CD4-positive, alpha-beta T cell treated with Interleukin-6 at 100 ng/mL for 8 hours (primary cell): ENCODE measurements at regions not wholly inside any gene's neighbourhood (a gene's known extent, or its start where the extent isn't known, plus 50 kb on each side); places are given as distances from the start of the nearest gene placed in this dataset.
A peak's percentile ranks its signal among the peaks of the same experiment; 100 is the strongest.
"Not testable (repeated sequence)": the region's sequence is repeated elsewhere in the genome, so short reads cannot be mapped to it uniquely, and the experiment has no call there.

Source experiments
- DNase-seq: peaks from one replicate; pipeline ENCODE4 v3.0.0-alpha.2; 2020; ENCODE audit warnings: mixed read lengths, low spot score

- DNase-seq = not testable (repeated sequence)
Observed at GRCh38 chr1:121051161-121051790, 132.9 kb downstream of the FAM72B start.

GRCh38 chr1:121052081-121052660 lies 132.0 kb downstream of the FAM72B start:
- DNase-seq = not testable (repeated sequence)

- DNase-seq = not testable (repeated sequence)
Observed at GRCh38 chr1:121054928-121055327, 129.2 kb downstream of the FAM72B start.

- not testable (repeated sequence) for DNase-seq
Observed at GRCh38 chr1:121066925-121067324, 117.2 kb downstream of the FAM72B start.

- DNase-seq = not testable (repeated sequence)
Observed at GRCh38 chr1:121068738-121069499, 115.2 kb downstream of the FAM72B start.

GRCh38 chr1:121073852-121074251 lies 110.3 kb downstream of the FAM72B start:
- DNase-seq = not testable (repeated sequence)

GRCh38 chr1:121075254-121075805 lies 108.8 kb downstream of the FAM72B start:
- not testable (repeated sequence) for DNase-seq

GRCh38 chr1:121076674-121077073 lies 107.5 kb downstream of the FAM72B start:
- not testable (repeated sequence) for DNase-seq

GRCh38 chr1:121079655-121080054 lies 104.5 kb downstream of the FAM72B start:
- DNase-seq = not testable (repeated sequence)

- not testable (repeated sequence) for DNase-seq
Observed at GRCh38 chr1:121080197-121080903, 103.8 kb downstream of the FAM72B start.

GRCh38 chr1:121080904-121081264 lies 103.3 kb downstream of the FAM72B start:
- DNase-seq = not testable (repeated sequence)

- not testable (repeated sequence) for DNase-seq
Observed at GRCh38 chr1:121081625-121082199, 102.4 kb downstream of the FAM72B start.

- DNase-seq = not testable (repeated sequence)
Observed at GRCh38 chr1:121082995-121083394, 101.1 kb downstream of the FAM72B start.

GRCh38 chr1:121086249-121086648 lies 97.9 kb downstream of the FAM72B start:
- DNase-seq = not testable (repeated sequence)

- not testable (repeated sequence) for DNase-seq
Observed at GRCh38 chr1:121087221-121087620, 96.9 kb downstream of the FAM72B start.

GRCh38 chr1:121088568-121088967 lies 95.6 kb downstream of the FAM72B start:
- DNase-seq = not testable (repeated sequence)

- DNase-seq = not testable (repeated sequence)
Observed at GRCh38 chr1:121092329-121092968, 91.7 kb downstream of the FAM72B start.

GRCh38 chr1:121095014-121095413 lies 89.1 kb downstream of the FAM72B start:
- not testable (repeated sequence) for DNase-seq

GRCh38 chr1:121097127-121097866 lies 86.8 kb downstream of the FAM72B start:
- DNase-seq = peak; percentile 81

GRCh38 chr1:121097867-121098215 lies 86.3 kb downstream of the FAM72B start:
- DNase-seq = not testable (repeated sequence)
